GM23338 (cell line): ENCODE measurements at regions not wholly inside any gene's neighbourhood (a gene's known extent, or its start where the extent isn't known, plus 50 kb on each side); places are given as distances from the start of the nearest gene placed in this dataset.

Experiments
- ATAC-seq: fragments of 200-7000 bp; cut with Tn5 transposase; 3 replicates; pipeline ENCODE4 v1.9.1; 2020
- DNase-seq: peaks from one replicate; pipeline ENCODE4 v3.0.0-alpha.2; 2015; ENCODE audit warnings: low spot score
- H2AFZ ChIP-seq: fragments of 200-600 bp; sonication (generic); 2 replicates; pipeline ENCODE4 v1.8.0; 2016; ENCODE audit warnings: antibody characterized with exemption, mild to moderate bottlenecking, moderate library complexity
- H3F3A ChIP-seq: fragments of 200-600 bp; sonication (generic); replicated peaks from 2 replicates; pipeline ENCODE4 v1.8.0; 2017; ENCODE audit warnings: antibody characterized with exemption, mixed run types, low read depth
- H3K27ac ChIP-seq: fragments of 200-600 bp; sonication (generic); 2 replicates; pipeline ENCODE4 v1.6.1; 2016; ENCODE audit warnings: low read depth
- H3K27me3 ChIP-seq: fragments of 200-600 bp; sonication (generic); 2 replicates; pipeline ENCODE4 v1.8.0; 2016; ENCODE audit warnings: mild to moderate bottlenecking, mixed run types, moderate library complexity; ENCODE audit not compliant: insufficient read depth
- H3K36me3 ChIP-seq: fragments of 200-600 bp; sonication (generic); 2 replicates; pipeline ENCODE4 v1.8.0; 2016; ENCODE audit warnings: mild to moderate bottlenecking; ENCODE audit not compliant: insufficient read depth
- H3K4me1 ChIP-seq: fragments of 200-600 bp; sonication (generic); 2 replicates; pipeline ENCODE4 v1.8.0; 2016; ENCODE audit warnings: mild to moderate bottlenecking, moderate library complexity; ENCODE audit not compliant: insufficient read depth
- H3K4me2 ChIP-seq: fragments of 200-600 bp; sonication (generic); 2 replicates; pipeline ENCODE4 v1.7.1; 2017; ENCODE audit warnings: mixed run types
- H3K4me3 ChIP-seq: fragments of 200-600 bp; sonication (generic); 2 replicates; pipeline ENCODE4 v1.6.1; 2016; ENCODE audit warnings: mixed run types
- H3K79me2 ChIP-seq: fragments of 200-600 bp; sonication (generic); replicated peaks from 2 replicates; pipeline ENCODE4 v1.8.0; 2017; ENCODE audit warnings: mild to moderate bottlenecking; ENCODE audit not compliant: insufficient read depth
- H3K9me2 ChIP-seq: fragments of 200-600 bp; sonication (generic); 2 replicates; pipeline ENCODE4 v1.8.0; 2017; ENCODE audit not compliant: insufficient read depth
- H4K20me1 ChIP-seq: fragments of 200-600 bp; sonication (generic); replicated peaks from 2 replicates; pipeline ENCODE4 v1.8.0; 2017; ENCODE audit warnings: mild to moderate bottlenecking; ENCODE audit not compliant: insufficient read depth
- H3K27ac Mint-ChIP-seq: 2 replicates; pipeline ENCODE4 v1.8.0; 2020; ENCODE audit warnings: inconsistent platforms, mild to moderate bottlenecking, moderate library complexity, mixed read lengths
- H3K27me3 Mint-ChIP-seq: 3 replicates; pipeline ENCODE4 v1.8.0; 2022; ENCODE audit warnings: low read depth, mild to moderate bottlenecking, moderate library complexity, mixed read lengths, inconsistent platforms; ENCODE audit not compliant: insufficient read depth, poor library complexity
- H3K36me3 Mint-ChIP-seq: 3 replicates; pipeline ENCODE4 v1.8.0; 2021; ENCODE audit warnings: low read depth, mild to moderate bottlenecking, inconsistent platforms, moderate library complexity, mixed read lengths
- H3K4me1 Mint-ChIP-seq: 3 replicates; pipeline ENCODE4 v1.8.0; 2020; ENCODE audit warnings: mild to moderate bottlenecking, inconsistent platforms, mixed read lengths
- H3K4me3 Mint-ChIP-seq: 3 replicates; pipeline ENCODE4 v1.8.0; 2021; ENCODE audit warnings: moderate library complexity, mild to moderate bottlenecking, inconsistent platforms, mixed read lengths
- H3K9me3 Mint-ChIP-seq: 3 replicates; pipeline ENCODE4 v1.8.0; 2020; ENCODE audit warnings: moderate library complexity, mild to moderate bottlenecking, inconsistent platforms, mixed read lengths
- CREB1 ChIP-seq: fragments of 250-450 bp; sonication (Bioruptor Pico); IDR thresholded peaks from 2 replicates; pipeline ENCODE4 v1.5.0; 2020; ENCODE audit warnings: low read depth, mild to moderate bottlenecking, moderate library complexity
- EZH2 ChIP-seq: fragments of 200-600 bp; sonication (generic); IDR thresholded peaks from one replicate; pipeline ENCODE4 v1.8.0; 2017; ENCODE audit warnings: antibody characterized with exemption, mild to moderate bottlenecking, low read depth; ENCODE audit not compliant: unreplicated experiment
- JUNB ChIP-seq: IDR thresholded peaks from one replicate; pipeline ENCODE4 v1.6.1; 2016; ENCODE audit warnings: antibody characterized with exemption; ENCODE audit not compliant: unreplicated experiment
- NANOG ChIP-seq: IDR thresholded peaks from 2 replicates; pipeline ENCODE4 v1.6.1; 2016; ENCODE audit warnings: antibody characterized with exemption, borderline replicate concordance
- POLR2AphosphoS5 ChIP-seq: IDR thresholded peaks from 2 replicates; pipeline ENCODE4 v1.6.1; 2016; ENCODE audit warnings: antibody characterized with exemption, low read depth
- ZNF114 ChIP-seq: fragments of 250-450 bp; sonication (Bioruptor Pico); IDR thresholded peaks from 2 replicates; pipeline ENCODE4 v1.5.0; 2020; ENCODE audit warnings: mild to moderate bottlenecking, moderate library complexity
- ZNF331 ChIP-seq: fragments of 250-450 bp; sonication (Bioruptor Pico); IDR thresholded peaks from 2 replicates; pipeline ENCODE4 v1.5.0; 2020; ENCODE audit warnings: low read depth, mild to moderate bottlenecking, moderate library complexity
- TF ChIP-seq, protein P1 (sequence below), 2 experiments: fragments of 200-600 bp in 1 of 2; sonication (generic) in 1 of 2; conservative IDR thresholded peaks; 2 replicates each; pipeline versions ENCODE4 v1.5.1 to v1.6.1; 2016 to 2017; ENCODE audit warnings: antibody characterized with exemption in 2 of 2, low read depth in 2 of 2, mild to moderate bottlenecking in 2 of 2, moderate library complexity in 1 of 2
- TF ChIP-seq, protein P2 (sequence below): IDR thresholded peaks from 2 replicates; pipeline ENCODE4 v1.6.1; 2016; ENCODE audit warnings: antibody characterized with exemption

DNA sequence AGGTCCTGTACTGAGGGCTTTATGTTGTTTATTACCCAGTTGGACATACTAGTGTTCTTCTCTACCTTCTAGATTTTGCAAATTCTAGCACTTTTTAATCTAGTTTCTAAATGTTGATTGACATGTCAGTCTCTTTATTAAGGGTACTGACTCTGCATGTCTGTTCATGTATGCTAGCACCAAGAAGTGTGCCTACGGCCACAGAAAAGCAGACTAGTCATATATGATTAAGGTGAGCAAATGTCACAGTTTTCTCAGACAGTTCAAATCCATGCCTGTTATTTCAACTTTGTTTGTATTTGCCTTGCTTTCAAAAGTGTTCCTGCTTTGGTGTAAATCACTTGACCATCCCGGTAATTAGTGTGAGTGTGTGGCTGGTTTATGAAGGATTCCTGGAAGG, 145.0 kb upstream of the DSEL start:
- TF ChIP-seq POLR2AphosphoS5, result no peak
- TF ChIP-seq, protein P1, sequence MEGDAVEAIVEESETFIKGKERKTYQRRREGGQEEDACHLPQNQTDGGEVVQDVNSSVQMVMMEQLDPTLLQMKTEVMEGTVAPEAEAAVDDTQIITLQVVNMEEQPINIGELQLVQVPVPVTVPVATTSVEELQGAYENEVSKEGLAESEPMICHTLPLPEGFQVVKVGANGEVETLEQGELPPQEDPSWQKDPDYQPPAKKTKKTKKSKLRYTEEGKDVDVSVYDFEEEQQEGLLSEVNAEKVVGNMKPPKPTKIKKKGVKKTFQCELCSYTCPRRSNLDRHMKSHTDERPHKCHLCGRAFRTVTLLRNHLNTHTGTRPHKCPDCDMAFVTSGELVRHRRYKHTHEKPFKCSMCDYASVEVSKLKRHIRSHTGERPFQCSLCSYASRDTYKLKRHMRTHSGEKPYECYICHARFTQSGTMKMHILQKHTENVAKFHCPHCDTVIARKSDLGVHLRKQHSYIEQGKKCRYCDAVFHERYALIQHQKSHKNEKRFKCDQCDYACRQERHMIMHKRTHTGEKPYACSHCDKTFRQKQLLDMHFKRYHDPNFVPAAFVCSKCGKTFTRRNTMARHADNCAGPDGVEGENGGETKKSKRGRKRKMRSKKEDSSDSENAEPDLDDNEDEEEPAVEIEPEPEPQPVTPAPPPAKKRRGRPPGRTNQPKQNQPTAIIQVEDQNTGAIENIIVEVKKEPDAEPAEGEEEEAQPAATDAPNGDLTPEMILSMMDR (conservative IDR thresholded peaks at IDR 0.05; ENCODE audit: low read depth in 2 of 2), result no peak
- Histone ChIP-seq H2AFZ (no peak overlapping the region), H3K79me2 (no peaks in the 10 kb centered on the region), H3K4me3 (no peak overlapping the region), H3K4me2 (no peak overlapping the region), H4K20me1 (no peaks in the 10 kb centered on the region), H3K36me3 (no peaks in the 10 kb centered on the region), H3K27ac (no peak overlapping the region), H3K9me2 (0 out of 2 replicates have a peak, but pooled peaks cover 3% of the 10 kb centered on the region), H3K4me1 (peaks cover 3% of the 10 kb centered on the region; the same call in 1 of the 2 replicates), H3K27me3 (no peaks in the 10 kb centered on the region), H3F3A (no peaks in the 10 kb centered on the region)
- no peak overlapping the region for H3K27ac Mint-ChIP-seq
- no peaks in the 10 kb centered on the region; the same call in 2 of the 3 replicates for H3K9me3 Mint-ChIP-seq
- H3K27me3 Mint-ChIP-seq, result no peaks in the 10 kb centered on the region
- H3K4me1 Mint-ChIP-seq, result peaks cover 12% of the 10 kb centered on the region; the same call in 2 of the 3 replicates
- DNase-seq (no peak), ATAC-seq (no peak)
- no peak overlapping the region for H3K4me3 Mint-ChIP-seq
- no peaks in the 10 kb centered on the region for H3K36me3 Mint-ChIP-seq

- Mint-ChIP-seq H3K27ac (no peak overlapping the region), H3K27me3 (no peaks in the 10 kb centered on the region), H3K9me3 (no peaks in the 10 kb centered on the region), H3K36me3 (no peaks in the 10 kb centered on the region), H3K4me1 (peaks cover 10% of the 10 kb centered on the region; the same call in 2 of the 3 replicates), H3K4me3 (no peak overlapping the region)
- Histone ChIP-seq H4K20me1 (no peaks in the 10 kb centered on the region), H3K4me2 (no peak overlapping the region), H3K9me2 (no peaks in the 10 kb centered on the region), H2AFZ (no peak overlapping the region), H3K79me2 (no peaks in the 10 kb centered on the region), H3F3A (no peaks in the 10 kb centered on the region), H3K4me1 (peaks cover 3% of the 10 kb centered on the region; the same call in 1 of the 2 replicates), H3K27ac (no peak overlapping the region), H3K27me3 (no peaks in the 10 kb centered on the region), H3K4me3 (no peak overlapping the region), H3K36me3 (no peaks in the 10 kb centered on the region)
- DNase-seq (no peak), ATAC-seq (no peak)
- no peak for TF ChIP-seq EZH2
- no peak for TF ChIP-seq JUNB
- TF ChIP-seq ZNF114, result no peak
- no peak for TF ChIP-seq ZNF331 (CRISPR knock-in tag)
- no peak for TF ChIP-seq CREB1 (CRISPR knock-in tag)
- no peak for TF ChIP-seq POLR2AphosphoS5
- TF ChIP-seq NANOG, result no peak
- TF ChIP-seq, protein P2, sequence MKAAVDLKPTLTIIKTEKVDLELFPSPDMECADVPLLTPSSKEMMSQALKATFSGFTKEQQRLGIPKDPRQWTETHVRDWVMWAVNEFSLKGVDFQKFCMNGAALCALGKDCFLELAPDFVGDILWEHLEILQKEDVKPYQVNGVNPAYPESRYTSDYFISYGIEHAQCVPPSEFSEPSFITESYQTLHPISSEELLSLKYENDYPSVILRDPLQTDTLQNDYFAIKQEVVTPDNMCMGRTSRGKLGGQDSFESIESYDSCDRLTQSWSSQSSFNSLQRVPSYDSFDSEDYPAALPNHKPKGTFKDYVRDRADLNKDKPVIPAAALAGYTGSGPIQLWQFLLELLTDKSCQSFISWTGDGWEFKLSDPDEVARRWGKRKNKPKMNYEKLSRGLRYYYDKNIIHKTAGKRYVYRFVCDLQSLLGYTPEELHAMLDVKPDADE, result no peak
Measured at GRCh38 chr18:67654101-67654500, 137.6 kb upstream of the DSEL start.
